ENCODE measurements at regions not wholly inside any gene's neighbourhood (a gene's known extent, or its start where the extent isn't known, plus 50 kb on each side); places are given as distances from the start of the nearest gene placed in this dataset.

- Histone ChIP-seq H3K4me3 (no peak overlapping the region), H3K4me1 (no peaks in the 10 kb centered on the region), H3K36me3 (ENCODE audit: insufficient read depth in 1 of 2, low read depth in 1 of 2) (no peaks in the 10 kb centered on the region), H3K27ac (no peak overlapping the region), H3K27me3 (ENCODE audit: insufficient read depth in 3 of 3, low read length in 2 of 3) (no peaks in the 10 kb centered on the region), H3K9me3 (no peaks in the 10 kb centered on the region)
- ATAC-seq, result no peak
- no peak for TF ChIP-seq CTCF (IDR thresholded peaks at IDR 0.05)
- intact Hi-C loops (cut with DNase I), result no loop called here
- DNase-seq, result no peak
- 51 to 81% (median 71%) methylated on average over 3 of the region's 3 CpGs for WGBS, 3 donors
These were observed 209.1 kb downstream of the GRIN2B start for GRCh38 chr12:13772264-13772663.

GRCh38 chr12:13770576-13770975 is 210.8 kb downstream of the GRIN2B start:
- intact Hi-C loops (cut with DNase I), result no loop called here
- TF ChIP-seq CTCF (IDR thresholded peaks at IDR 0.05), result no peak
- H3K27ac ChIP-seq, result no peak overlapping the region
- H3K27me3 ChIP-seq (ENCODE audit: insufficient read depth in 3 of 3, low read length in 2 of 3), result no peaks in the 10 kb centered on the region
- WGBS, 3 donors, result 78 to 84% (median 83%) methylated on average over 3 of the region's 3 CpGs
- no peaks in the 10 kb centered on the region for H3K36me3 ChIP-seq (ENCODE audit: insufficient read depth in 1 of 2, low read depth in 1 of 2)
- ATAC-seq (no peak), DNase-seq (no peak)
- no peaks in the 10 kb centered on the region for H3K4me1 ChIP-seq
- H3K4me3 ChIP-seq, result no peak overlapping the region
- no peaks in the 10 kb centered on the region for H3K9me3 ChIP-seq

GRCh38 chr12:13769966-13770365 is 211.4 kb downstream of the GRIN2B start:
- intact Hi-C loops (cut with DNase I), result no loop called here
- Histone ChIP-seq H3K36me3 (ENCODE audit: insufficient read depth in 1 of 2, low read depth in 1 of 2) (no peaks in the 10 kb centered on the region), H3K27me3 (ENCODE audit: insufficient read depth in 3 of 3, low read length in 2 of 3) (no peaks in the 10 kb centered on the region), H3K4me3 (no peak overlapping the region), H3K27ac (no peak overlapping the region), H3K9me3 (no peaks in the 10 kb centered on the region), H3K4me1 (no peaks in the 10 kb centered on the region)
- TF ChIP-seq CTCF (IDR thresholded peaks at IDR 0.05), result no peak
- ATAC-seq (no peak), DNase-seq (no peak)

GRCh38 chr12:13769273-13769672 is 212.1 kb downstream of the GRIN2B start:
- Histone ChIP-seq H3K4me3 (no peak overlapping the region), H3K4me1 (no peaks in the 10 kb centered on the region), H3K36me3 (ENCODE audit: insufficient read depth in 1 of 2, low read depth in 1 of 2) (no peaks in the 10 kb centered on the region), H3K27me3 (ENCODE audit: insufficient read depth in 3 of 3, low read length in 2 of 3) (no peaks in the 10 kb centered on the region), H3K9me3 (no peaks in the 10 kb centered on the region), H3K27ac (no peak overlapping the region)
- ATAC-seq, result no peak
- 76 to 83% (median 81%) methylated on average over 4 of the region's 4 CpGs for WGBS, 3 donors
- no peak for TF ChIP-seq CTCF (IDR thresholded peaks at IDR 0.05)
- intact Hi-C loops (cut with DNase I), result no loop called here
- DNase-seq, result no peak

GRCh38 chr12:13764748-13765147 is 216.7 kb downstream of the GRIN2B start:
- DNase-seq (no peak), ATAC-seq (no peak)
- Histone ChIP-seq H3K9me3 (no peaks in the 10 kb centered on the region), H3K36me3 (ENCODE audit: insufficient read depth in 1 of 2, low read depth in 1 of 2) (no peaks in the 10 kb centered on the region), H3K27me3 (ENCODE audit: insufficient read depth in 3 of 3, low read length in 2 of 3) (no peaks in the 10 kb centered on the region), H3K4me1 (no peaks in the 10 kb centered on the region), H3K4me3 (no peak overlapping the region), H3K27ac (no peak overlapping the region)
- intact Hi-C loops (cut with DNase I), result no loop called here
- TF ChIP-seq CTCF (IDR thresholded peaks at IDR 0.05), result no peak
- 81 to 82% (median 81%) methylated on average over 6 of the region's 6 CpGs for WGBS, 3 donors
